GM23248 (cell line): ENCODE measurements at regions not wholly inside any gene's neighbourhood (a gene's known extent, or its start where the extent isn't known, plus 50 kb on each side); places are given as distances from the start of the nearest gene placed in this dataset.

Experiments
- DNase-seq: peaks from one replicate; pipeline ENCODE4 v3.0.0-alpha.2; 2015
- H2AFZ ChIP-seq: fragments of 200-600 bp; sonication (generic); 2 replicates; pipeline ENCODE4 v1.6.1; 2016; ENCODE audit warnings: antibody characterized with exemption
- H3F3A ChIP-seq: fragments of 200-600 bp; sonication (generic); 2 replicates; pipeline ENCODE4 v1.6.1; 2016; ENCODE audit warnings: mild to moderate bottlenecking, antibody characterized with exemption, mixed run types; ENCODE audit not compliant: insufficient read depth
- H3K27ac ChIP-seq: fragments of 200-600 bp; sonication (generic); 2 replicates; pipeline ENCODE4 v1.5.1; 2016; ENCODE audit warnings: mild to moderate bottlenecking
- H3K27me3 ChIP-seq: fragments of 200-600 bp; sonication (generic); replicated peaks from 2 replicates; pipeline ENCODE4 v1.6.1; 2016; ENCODE audit warnings: mild to moderate bottlenecking; ENCODE audit not compliant: insufficient read depth
- H3K36me3 ChIP-seq: fragments of 200-600 bp; sonication (generic); 2 replicates; pipeline ENCODE4 v1.6.1; 2016; ENCODE audit warnings: low read depth, mild to moderate bottlenecking
- H3K4me1 ChIP-seq: fragments of 200-600 bp; sonication (generic); 2 replicates; pipeline ENCODE4 v1.6.1; 2016; ENCODE audit warnings: mild to moderate bottlenecking; ENCODE audit not compliant: insufficient read depth
- H3K4me2 ChIP-seq: fragments of 200-600 bp; sonication (generic); one replicate; pipeline ENCODE4 v1.6.1; 2016; ENCODE audit warnings: mild to moderate bottlenecking; ENCODE audit not compliant: unreplicated experiment
- H3K4me3 ChIP-seq: fragments of 200-600 bp; sonication (generic); 2 replicates; pipeline ENCODE4 v1.5.1; 2016; ENCODE audit warnings: mild to moderate bottlenecking
- H3K79me2 ChIP-seq: fragments of 200-600 bp; sonication (generic); 2 replicates; pipeline ENCODE4 v1.6.1; 2016; ENCODE audit warnings: mild to moderate bottlenecking; ENCODE audit not compliant: insufficient read depth
- H3K9ac ChIP-seq: fragments of 200-600 bp; sonication (generic); 2 replicates; pipeline ENCODE4 v1.6.1; 2016; ENCODE audit warnings: mild to moderate bottlenecking
- H3K9me2 ChIP-seq: fragments of 200-600 bp; sonication (generic); 2 replicates; pipeline ENCODE4 v1.6.1; 2016; ENCODE audit warnings: mixed run types, mild to moderate bottlenecking, moderate library complexity; ENCODE audit not compliant: insufficient read depth
- H3K9me3 ChIP-seq: fragments of 200-600 bp; sonication (generic); one replicate; pipeline ENCODE4 v1.6.1; 2017; ENCODE audit warnings: low read depth
- H4K20me1 ChIP-seq: fragments of 200-600 bp; sonication (generic); 2 replicates; pipeline ENCODE4 v1.6.0; 2016; ENCODE audit not compliant: insufficient read depth
- EZH2 ChIP-seq: fragments of 200-600 bp; sonication (generic); IDR thresholded peaks from 2 replicates; pipeline ENCODE4 v1.6.1; 2018; ENCODE audit warnings: antibody characterized with exemption, mild to moderate bottlenecking; ENCODE audit not compliant: insufficient read depth, poor library complexity, severe bottlenecking
- EZH2phosphoT487 ChIP-seq: fragments of 200-600 bp; sonication (generic); IDR thresholded peaks from 2 replicates; pipeline ENCODE4 v1.6.1; 2018; ENCODE audit warnings: antibody characterized with exemption, moderate library complexity, mild to moderate bottlenecking, low read depth; ENCODE audit not compliant: insufficient read depth
- WGBS, 2 experiments: methylation state at CpG; one replicate each; pipeline ENCODE4 v1.1.6; 2015 to 2017; ENCODE audit warnings: low lambda C conversion rate in 2 of 2, low coverage in 1 of 2; ENCODE audit errors: missing lambda C conversion rate in 2 of 2; 5-methylcytosine and 5-hydroxymethylcytosine counted together
- in situ Hi-C: fragments of 300-500 bp; cut with MboI; formaldehyde crosslinking; loops from 2 replicates; pipeline ENCODE4 v1.15.0; 2020

GRCh38 chr3:189082666-189083427, 88.9 kb upstream of the TPRG1 start:
- H3F3A ChIP-seq = no peaks in the 10 kb centered on the region
- H2AFZ ChIP-seq = no peak overlapping the region
- no peak for DNase-seq
- no peaks in the 10 kb centered on the region for H3K79me2 ChIP-seq
- in situ Hi-C loops = no loop called here
- no peak overlapping the region for H3K9ac ChIP-seq
- no peaks in the 10 kb centered on the region for H3K4me1 ChIP-seq
- no peak overlapping the region for H3K27ac ChIP-seq
- H3K4me2 ChIP-seq = no peak overlapping the region
- WGBS, 2 experiments = 60 to 61% methylated on average over 7 of the region's 7 CpGs
- no peaks in the 10 kb centered on the region for H4K20me1 ChIP-seq
- no peaks in the 10 kb centered on the region for H3K9me2 ChIP-seq
- no peaks in the 10 kb centered on the region for H3K36me3 ChIP-seq
- H3K27me3 ChIP-seq = 0 out of 2 replicates have a peak, but pooled peaks cover 5% of the 10 kb centered on the region
- H3K9me3 ChIP-seq = no peaks in the 10 kb centered on the region
- H3K4me3 ChIP-seq = no peak overlapping the region
- no peak for TF ChIP-seq EZH2
- TF ChIP-seq EZH2phosphoT487 = no peak

GRCh38 chr3:189084620-189085019, 87.2 kb upstream of the TPRG1 start:
- no peaks in the 10 kb centered on the region for H3K36me3 ChIP-seq
- no peaks in the 10 kb centered on the region for H3K4me1 ChIP-seq
- no peak overlapping the region for H3K4me2 ChIP-seq
- no peak overlapping the region for H2AFZ ChIP-seq
- H3F3A ChIP-seq = no peaks in the 10 kb centered on the region
- no peak for TF ChIP-seq EZH2
- no peak for TF ChIP-seq EZH2phosphoT487
- DNase-seq = no peak
- H3K9me2 ChIP-seq = no peaks in the 10 kb centered on the region
- WGBS, 2 experiments = 85 to 88% methylated on average over 4 of the region's 4 CpGs
- no peaks in the 10 kb centered on the region for H3K9me3 ChIP-seq
- 0 out of 2 replicates have a peak, but pooled peaks cover 4% of the 10 kb centered on the region for H3K27me3 ChIP-seq
- no peak overlapping the region for H3K27ac ChIP-seq
- H4K20me1 ChIP-seq = no peaks in the 10 kb centered on the region
- no peak overlapping the region for H3K4me3 ChIP-seq
- no peaks in the 10 kb centered on the region for H3K79me2 ChIP-seq
- H3K9ac ChIP-seq = no peak overlapping the region
- in situ Hi-C loops = no loop called here

- no peak overlapping the region for H3K27ac ChIP-seq
- no peaks in the 10 kb centered on the region for H3K4me1 ChIP-seq
- in situ Hi-C loops = no loop called here
- no peak overlapping the region for H3K4me3 ChIP-seq
- no peaks in the 10 kb centered on the region for H3K9me3 ChIP-seq
- H4K20me1 ChIP-seq = no peaks in the 10 kb centered on the region
- 72 to 81% methylated on average over 4 of the region's 4 CpGs for WGBS, 2 experiments
- H3K27me3 ChIP-seq = no peaks in the 10 kb centered on the region
- H3F3A ChIP-seq = no peaks in the 10 kb centered on the region
- no peak overlapping the region for H3K9ac ChIP-seq
- H3K36me3 ChIP-seq = no peaks in the 10 kb centered on the region
- no peaks in the 10 kb centered on the region for H3K9me2 ChIP-seq
- H3K4me2 ChIP-seq = no peak overlapping the region
- TF ChIP-seq EZH2 (no peak), EZH2phosphoT487 (no peak)
- DNase-seq = no peak
- H2AFZ ChIP-seq = no peak overlapping the region
- H3K79me2 ChIP-seq = no peaks in the 10 kb centered on the region
These were observed 79.2 kb upstream of the TPRG1 start for GRCh38 chr3:189092547-189092946.

GRCh38 chr3:189094539-189094938, 77.2 kb upstream of the TPRG1 start:
- H2AFZ ChIP-seq = no peak overlapping the region
- no peak for TF ChIP-seq EZH2
- TF ChIP-seq EZH2phosphoT487 = no peak
- no peaks in the 10 kb centered on the region for H3K27me3 ChIP-seq
- no peaks in the 10 kb centered on the region for H3K36me3 ChIP-seq
- WGBS, 2 experiments = 84% methylated on average over 6 of the region's 6 CpGs
- in situ Hi-C loops = no loop called here
- no peaks in the 10 kb centered on the region for H3F3A ChIP-seq
- no peak overlapping the region for H3K4me2 ChIP-seq
- no peak for DNase-seq
- no peak overlapping the region for H3K4me3 ChIP-seq
- no peaks in the 10 kb centered on the region for H3K9me2 ChIP-seq
- no peaks in the 10 kb centered on the region for H3K79me2 ChIP-seq
- no peaks in the 10 kb centered on the region for H4K20me1 ChIP-seq
- no peak overlapping the region for H3K27ac ChIP-seq
- H3K9me3 ChIP-seq = no peaks in the 10 kb centered on the region
- 0 out of 2 replicates have a peak, but pooled peaks cover 8% of the 10 kb centered on the region for H3K4me1 ChIP-seq
- H3K9ac ChIP-seq = no peak overlapping the region
